ENCODE measurements at regions not wholly inside any gene's neighbourhood (a gene's known extent, or its start where the extent isn't known, plus 50 kb on each side); places are given as distances from the start of the nearest gene placed in this dataset.

DNA sequence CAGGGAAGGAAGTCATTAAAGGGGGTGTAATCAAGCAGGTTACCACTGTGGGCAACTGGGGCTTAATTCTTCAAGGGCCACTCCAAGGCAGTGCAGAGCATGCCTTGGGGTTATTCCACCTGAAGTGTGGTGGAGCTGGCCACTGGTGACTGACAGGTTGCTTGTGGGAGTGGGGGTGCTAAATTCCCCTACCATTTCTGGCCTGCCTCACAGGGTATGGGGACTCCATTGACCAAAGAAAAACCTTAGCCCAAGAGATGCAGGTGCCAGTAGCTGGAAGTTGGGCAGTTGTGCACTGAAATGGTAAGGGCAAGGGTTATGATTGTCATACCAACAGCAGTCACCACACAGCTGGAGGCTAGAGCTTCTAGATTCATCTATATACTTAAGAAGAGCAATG, 93.4 kb downstream of the ZNF621 start:
- no peaks in the 10 kb centered on the region for H3K36me3 ChIP-seq
- H3K9me3 ChIP-seq, result peaks cover under 1% of the 10 kb centered on the region
- DNase-seq (no peak), ATAC-seq (no peak)
- peaks cover 27% of the 10 kb centered on the region for H3K27me3 ChIP-seq (ENCODE audit: low read depth)
- no peak overlapping the region for H3K27ac ChIP-seq
- TF ChIP-seq, protein P1, sequence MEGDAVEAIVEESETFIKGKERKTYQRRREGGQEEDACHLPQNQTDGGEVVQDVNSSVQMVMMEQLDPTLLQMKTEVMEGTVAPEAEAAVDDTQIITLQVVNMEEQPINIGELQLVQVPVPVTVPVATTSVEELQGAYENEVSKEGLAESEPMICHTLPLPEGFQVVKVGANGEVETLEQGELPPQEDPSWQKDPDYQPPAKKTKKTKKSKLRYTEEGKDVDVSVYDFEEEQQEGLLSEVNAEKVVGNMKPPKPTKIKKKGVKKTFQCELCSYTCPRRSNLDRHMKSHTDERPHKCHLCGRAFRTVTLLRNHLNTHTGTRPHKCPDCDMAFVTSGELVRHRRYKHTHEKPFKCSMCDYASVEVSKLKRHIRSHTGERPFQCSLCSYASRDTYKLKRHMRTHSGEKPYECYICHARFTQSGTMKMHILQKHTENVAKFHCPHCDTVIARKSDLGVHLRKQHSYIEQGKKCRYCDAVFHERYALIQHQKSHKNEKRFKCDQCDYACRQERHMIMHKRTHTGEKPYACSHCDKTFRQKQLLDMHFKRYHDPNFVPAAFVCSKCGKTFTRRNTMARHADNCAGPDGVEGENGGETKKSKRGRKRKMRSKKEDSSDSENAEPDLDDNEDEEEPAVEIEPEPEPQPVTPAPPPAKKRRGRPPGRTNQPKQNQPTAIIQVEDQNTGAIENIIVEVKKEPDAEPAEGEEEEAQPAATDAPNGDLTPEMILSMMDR (IDR thresholded peaks at IDR 0.05), result no peak
- no peak overlapping the region for H3K4me3 ChIP-seq
- peaks cover 10% of the 10 kb centered on the region for H3K4me1 ChIP-seq
- intact Hi-C loops (cut with DNase I), result no loop called here

DNA sequence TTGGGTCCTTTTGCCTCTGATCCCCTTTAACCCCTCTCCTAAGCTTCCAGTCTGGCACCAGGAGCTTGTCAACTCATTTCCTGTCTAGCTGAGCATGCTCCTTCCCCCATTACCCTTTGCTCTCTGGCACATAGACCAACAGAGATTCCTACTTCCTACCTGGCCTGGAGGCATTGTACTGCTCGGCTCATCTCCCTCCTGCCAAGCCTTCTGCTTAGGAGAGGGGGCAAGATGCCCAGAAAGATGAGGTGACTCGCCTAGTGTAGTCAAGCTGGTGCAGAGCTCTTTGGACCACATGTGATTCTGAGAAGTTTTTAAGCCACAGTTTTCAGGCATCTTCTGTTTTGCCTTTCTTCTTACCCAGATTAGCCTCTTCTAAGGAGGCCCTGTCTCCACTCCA, 95.4 kb downstream of the ZNF621 start:
- H3K27ac ChIP-seq, result no peak overlapping the region
- no peak overlapping the region for H3K4me3 ChIP-seq
- no peaks in the 10 kb centered on the region for H3K36me3 ChIP-seq
- peaks cover 20% of the 10 kb centered on the region for H3K9me3 ChIP-seq
- peaks cover 10% of the 10 kb centered on the region for H3K4me1 ChIP-seq
- TF ChIP-seq, protein P1 (IDR thresholded peaks at IDR 0.05), result no peak
- ATAC-seq (no peak), DNase-seq (no peak)
- peaks cover 22% of the 10 kb centered on the region for H3K27me3 ChIP-seq (ENCODE audit: low read depth)
- intact Hi-C loops (cut with DNase I), result no loop called here

DNA sequence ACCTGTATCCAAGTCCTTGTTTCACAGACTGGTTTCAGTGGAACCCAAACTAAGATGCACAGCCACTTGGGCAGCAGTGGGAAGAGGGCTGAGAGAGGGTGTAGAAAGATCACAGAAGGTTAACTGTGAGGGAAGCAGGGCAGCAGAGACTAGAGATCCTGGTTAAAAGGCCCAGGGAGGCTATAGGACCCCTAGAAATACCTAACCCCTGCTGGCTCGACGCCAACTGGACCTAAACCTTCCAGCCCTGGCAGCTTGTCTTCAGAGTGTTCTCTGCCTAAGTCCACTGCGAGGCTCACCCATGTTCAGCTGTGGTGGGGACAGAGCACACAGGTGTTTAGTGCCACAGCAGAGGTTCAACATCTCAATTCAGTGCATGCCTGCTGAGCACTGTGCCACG, 96.5 kb downstream of the ZNF621 start:
- no peaks in the 10 kb centered on the region for H3K4me1 ChIP-seq
- H3K27ac ChIP-seq, result no peak overlapping the region
- TF ChIP-seq, protein P1 (IDR thresholded peaks at IDR 0.05), result no peak
- no peak for DNase-seq
- peaks cover 20% of the 10 kb centered on the region for H3K9me3 ChIP-seq
- no peaks in the 10 kb centered on the region for H3K36me3 ChIP-seq
- H3K27me3 ChIP-seq (ENCODE audit: low read depth), result peaks cover 11% of the 10 kb centered on the region
- ATAC-seq, result no peak
- intact Hi-C loops (cut with DNase I), result no loop called here
- no peak overlapping the region for H3K4me3 ChIP-seq

DNA sequence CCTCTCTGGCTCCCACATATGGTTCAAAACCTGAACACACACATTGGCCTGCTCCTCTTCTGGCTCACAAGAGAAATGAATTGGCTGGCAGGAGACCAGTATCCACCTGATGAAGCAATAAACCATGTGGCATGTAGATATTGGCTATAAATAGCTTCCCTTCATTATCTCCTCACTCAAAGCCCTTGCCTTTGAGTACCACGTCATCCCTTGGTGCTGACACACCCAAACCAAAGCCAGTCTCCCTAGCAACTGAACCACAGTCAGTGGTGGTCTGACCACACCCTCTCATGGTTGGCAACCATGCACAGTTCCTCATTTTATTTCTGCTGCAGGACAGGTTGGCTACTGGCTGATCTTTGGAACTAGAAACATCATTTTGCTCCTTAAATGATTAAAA, 98.8 kb downstream of the ZNF621 start:
- H3K27ac ChIP-seq, result no peak overlapping the region
- peaks cover 20% of the 10 kb centered on the region for H3K9me3 ChIP-seq
- H3K4me1 ChIP-seq, result no peaks in the 10 kb centered on the region
- H3K27me3 ChIP-seq (ENCODE audit: low read depth), result no peaks in the 10 kb centered on the region
- H3K36me3 ChIP-seq, result no peaks in the 10 kb centered on the region
- intact Hi-C loops (cut with DNase I), result no loop called here
- DNase-seq (no peak), ATAC-seq (peak; percentile 49 to 80)
- H3K4me3 ChIP-seq, result no peak overlapping the region
- TF ChIP-seq, protein P1 (IDR thresholded peaks at IDR 0.05), result no peak

DNA sequence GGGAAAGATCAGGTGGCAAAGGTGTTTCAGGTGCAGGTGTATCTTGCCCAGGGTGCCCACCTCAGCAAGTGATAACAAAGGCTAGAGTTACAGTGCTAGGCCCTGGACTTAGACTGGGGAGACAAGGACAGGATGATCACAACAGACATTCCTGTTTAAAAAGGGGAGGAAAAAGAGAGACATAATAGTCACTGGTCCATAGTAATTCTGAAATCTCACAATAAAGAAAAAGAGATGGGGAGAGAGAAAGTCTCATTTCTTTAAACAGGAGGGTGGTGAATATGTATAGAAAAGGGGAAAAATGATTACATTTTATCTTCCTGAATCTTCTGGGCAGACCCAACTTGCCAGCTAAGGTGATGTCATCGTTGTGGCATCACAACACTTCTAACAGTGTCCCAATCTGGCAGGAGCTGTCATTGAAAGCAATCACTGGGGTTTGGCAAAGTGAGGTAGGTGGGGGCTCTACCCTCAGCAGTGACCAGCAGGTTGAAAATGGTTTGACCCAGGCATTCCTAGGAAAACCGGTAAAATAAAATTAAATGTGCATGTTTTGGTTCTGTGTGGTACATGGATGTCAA, 99.5 kb downstream of the ZNF621 start:
- no peaks in the 10 kb centered on the region for H3K4me1 ChIP-seq
- no peak overlapping the region for H3K27ac ChIP-seq
- intact Hi-C loops (cut with DNase I), result no loop called here
- H3K27me3 ChIP-seq (ENCODE audit: low read depth), result no peaks in the 10 kb centered on the region
- H3K4me3 ChIP-seq, result no peak overlapping the region
- H3K36me3 ChIP-seq, result no peaks in the 10 kb centered on the region
- H3K9me3 ChIP-seq, result peaks cover 20% of the 10 kb centered on the region
- no peak for ATAC-seq
- TF ChIP-seq, protein P1 (IDR thresholded peaks at IDR 0.05), result no peak
- no peak for DNase-seq
